ENCODE measurements at regions not wholly inside any gene's neighbourhood (a gene's known extent, or its start where the extent isn't known, plus 50 kb on each side); places are given as distances from the start of the nearest gene placed in this dataset.

DNA sequence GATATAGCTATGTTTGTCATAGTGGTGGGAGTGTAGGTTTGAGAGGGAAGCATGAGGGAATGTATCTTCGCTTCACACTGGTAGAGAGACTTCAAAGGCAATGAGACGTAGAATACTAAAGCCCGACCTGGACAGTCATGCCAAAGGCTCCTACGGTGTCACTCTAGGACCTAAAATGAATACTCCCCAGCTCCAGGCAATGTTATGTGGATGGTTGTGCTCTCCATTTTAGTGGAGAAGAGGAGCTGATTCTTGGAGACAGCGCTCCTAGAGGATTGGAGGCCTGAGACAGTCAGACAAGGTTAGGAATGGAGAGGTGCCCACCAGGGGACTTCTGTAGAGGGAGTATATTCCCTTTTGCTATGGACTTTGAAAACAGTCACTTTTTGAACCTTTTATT is 260.1 kb downstream of the MEX3B start:
- no peak for TF ChIP-seq NRF1 (IDR thresholded peaks at IDR 0.05; ENCODE audit: low read depth, low read length)
- TF ChIP-seq ELF1 (IDR thresholded peaks at IDR 0.05), result no peak
- no peak for TF ChIP-seq YY1 (IDR thresholded peaks at IDR 0.05; ENCODE audit: low read depth)
- TF ChIP-seq RFX5 (IDR thresholded peaks at IDR 0.05; ENCODE audit: low read length), result no peak
- TF ChIP-seq NFIC (IDR thresholded peaks at IDR 0.05; ENCODE audit: borderline replicate concordance), result no peak
- TF ChIP-seq POLR2AphosphoS5 (IDR thresholded peaks at IDR 0.05; ENCODE audit: low read depth, low read length), result no peak
- TF ChIP-seq, protein P1, sequence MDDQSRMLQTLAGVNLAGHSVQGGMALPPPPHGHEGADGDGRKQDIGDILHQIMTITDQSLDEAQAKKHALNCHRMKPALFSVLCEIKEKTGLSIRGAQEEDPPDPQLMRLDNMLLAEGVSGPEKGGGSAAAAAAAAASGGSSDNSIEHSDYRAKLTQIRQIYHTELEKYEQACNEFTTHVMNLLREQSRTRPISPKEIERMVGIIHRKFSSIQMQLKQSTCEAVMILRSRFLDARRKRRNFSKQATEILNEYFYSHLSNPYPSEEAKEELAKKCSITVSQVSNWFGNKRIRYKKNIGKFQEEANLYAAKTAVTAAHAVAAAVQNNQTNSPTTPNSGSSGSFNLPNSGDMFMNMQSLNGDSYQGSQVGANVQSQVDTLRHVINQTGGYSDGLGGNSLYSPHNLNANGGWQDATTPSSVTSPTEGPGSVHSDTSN (IDR thresholded peaks at IDR 0.05), result no peak
- TF ChIP-seq, protein P2, sequence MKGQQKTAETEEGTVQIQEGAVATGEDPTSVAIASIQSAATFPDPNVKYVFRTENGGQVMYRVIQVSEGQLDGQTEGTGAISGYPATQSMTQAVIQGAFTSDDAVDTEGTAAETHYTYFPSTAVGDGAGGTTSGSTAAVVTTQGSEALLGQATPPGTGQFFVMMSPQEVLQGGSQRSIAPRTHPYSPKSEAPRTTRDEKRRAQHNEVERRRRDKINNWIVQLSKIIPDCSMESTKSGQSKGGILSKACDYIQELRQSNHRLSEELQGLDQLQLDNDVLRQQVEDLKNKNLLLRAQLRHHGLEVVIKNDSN (IDR thresholded peaks at IDR 0.05; ENCODE audit: borderline replicate concordance, low read depth), result no peak
- no peak for TF ChIP-seq GATA2 (CRISPR knock-in tag; IDR thresholded peaks at IDR 0.05)
- TF ChIP-seq, protein P3, sequence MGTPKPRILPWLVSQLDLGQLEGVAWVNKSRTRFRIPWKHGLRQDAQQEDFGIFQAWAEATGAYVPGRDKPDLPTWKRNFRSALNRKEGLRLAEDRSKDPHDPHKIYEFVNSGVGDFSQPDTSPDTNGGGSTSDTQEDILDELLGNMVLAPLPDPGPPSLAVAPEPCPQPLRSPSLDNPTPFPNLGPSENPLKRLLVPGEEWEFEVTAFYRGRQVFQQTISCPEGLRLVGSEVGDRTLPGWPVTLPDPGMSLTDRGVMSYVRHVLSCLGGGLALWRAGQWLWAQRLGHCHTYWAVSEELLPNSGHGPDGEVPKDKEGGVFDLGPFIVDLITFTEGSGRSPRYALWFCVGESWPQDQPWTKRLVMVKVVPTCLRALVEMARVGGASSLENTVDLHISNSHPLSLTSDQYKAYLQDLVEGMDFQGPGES (IDR thresholded peaks at IDR 0.05; ENCODE audit: low read depth, low read length), result no peak
- TF ChIP-seq RXRA (IDR thresholded peaks at IDR 0.05; ENCODE audit: borderline replicate concordance, low read depth), result no peak
- TF ChIP-seq EP300 (IDR thresholded peaks at IDR 0.05; ENCODE audit: borderline replicate concordance in 1 of 2, low read depth in 1 of 2, low read length in 1 of 2), result no peak
- TF ChIP-seq, protein P4, sequence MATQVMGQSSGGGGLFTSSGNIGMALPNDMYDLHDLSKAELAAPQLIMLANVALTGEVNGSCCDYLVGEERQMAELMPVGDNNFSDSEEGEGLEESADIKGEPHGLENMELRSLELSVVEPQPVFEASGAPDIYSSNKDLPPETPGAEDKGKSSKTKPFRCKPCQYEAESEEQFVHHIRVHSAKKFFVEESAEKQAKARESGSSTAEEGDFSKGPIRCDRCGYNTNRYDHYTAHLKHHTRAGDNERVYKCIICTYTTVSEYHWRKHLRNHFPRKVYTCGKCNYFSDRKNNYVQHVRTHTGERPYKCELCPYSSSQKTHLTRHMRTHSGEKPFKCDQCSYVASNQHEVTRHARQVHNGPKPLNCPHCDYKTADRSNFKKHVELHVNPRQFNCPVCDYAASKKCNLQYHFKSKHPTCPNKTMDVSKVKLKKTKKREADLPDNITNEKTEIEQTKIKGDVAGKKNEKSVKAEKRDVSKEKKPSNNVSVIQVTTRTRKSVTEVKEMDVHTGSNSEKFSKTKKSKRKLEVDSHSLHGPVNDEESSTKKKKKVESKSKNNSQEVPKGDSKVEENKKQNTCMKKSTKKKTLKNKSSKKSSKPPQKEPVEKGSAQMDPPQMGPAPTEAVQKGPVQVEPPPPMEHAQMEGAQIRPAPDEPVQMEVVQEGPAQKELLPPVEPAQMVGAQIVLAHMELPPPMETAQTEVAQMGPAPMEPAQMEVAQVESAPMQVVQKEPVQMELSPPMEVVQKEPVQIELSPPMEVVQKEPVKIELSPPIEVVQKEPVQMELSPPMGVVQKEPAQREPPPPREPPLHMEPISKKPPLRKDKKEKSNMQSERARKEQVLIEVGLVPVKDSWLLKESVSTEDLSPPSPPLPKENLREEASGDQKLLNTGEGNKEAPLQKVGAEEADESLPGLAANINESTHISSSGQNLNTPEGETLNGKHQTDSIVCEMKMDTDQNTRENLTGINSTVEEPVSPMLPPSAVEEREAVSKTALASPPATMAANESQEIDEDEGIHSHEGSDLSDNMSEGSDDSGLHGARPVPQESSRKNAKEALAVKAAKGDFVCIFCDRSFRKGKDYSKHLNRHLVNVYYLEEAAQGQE (IDR thresholded peaks at IDR 0.05; ENCODE audit: low read depth, low read length), result no peak
- no peak for TF ChIP-seq FOXM1 (IDR thresholded peaks at IDR 0.05; ENCODE audit: low read depth)
- TF ChIP-seq TCF12 (IDR thresholded peaks at IDR 0.05), result no peak
- no peak for TF ChIP-seq EZH2phosphoT487 (IDR thresholded peaks at IDR 0.05; ENCODE audit: borderline replicate concordance, low read depth)
- no peak for TF ChIP-seq RCOR1 (IDR thresholded peaks at IDR 0.05; ENCODE audit: low read length)
- no peak for TF ChIP-seq TEAD4 (IDR thresholded peaks at IDR 0.05; ENCODE audit: borderline replicate concordance, insufficient read depth)
- POLR2A ChIA-PET, result no interaction called here
- no peak overlapping the region for H3K4me2 ChIP-seq
- H3K4me1 ChIP-seq (ENCODE audit: control insufficient read depth in 1 of 2, insufficient read depth in 2 of 2, low read depth in 1 of 2, low read length in 1 of 2), result no peaks in the 10 kb centered on the region
- H3F3A ChIP-seq (replicated peaks; ENCODE audit: insufficient read depth), result no peaks in the 10 kb centered on the region
- no peak for DNase-seq
- H3K27me3 ChIP-seq (ENCODE audit: insufficient read depth), result no peaks in the 10 kb centered on the region; the same call in 1 of the 2 replicates
- 42% methylated on average over 5 of the region's 5 CpGs for WGBS (ENCODE audit: low lambda C conversion rate)
- no peaks in the 10 kb centered on the region for H4K20me1 ChIP-seq (ENCODE audit: insufficient read depth)
- H3K9ac ChIP-seq, result no peak overlapping the region
- H3K36me3 ChIP-seq (replicated peaks in 1 of 2; ENCODE audit: control insufficient read depth in 1 of 2, insufficient read depth in 2 of 2, low read length in 1 of 2), result no peaks in the 10 kb centered on the region
- CTCF ChIA-PET, result interaction anchor here (0.9 to 1.9 kb wide), 4 partner anchors 14 to 37 kb away, joined by 3 to 5 read pairs (median 4); no protein-coding TSS in a partner anchor
- no peaks in the 10 kb centered on the region for H3K9me2 ChIP-seq
- no peak overlapping the region for H3K4me3 ChIP-seq (ENCODE audit: low read depth in 2 of 2, low read length in 1 of 2)
- no peaks in the 10 kb centered on the region for H3K79me2 ChIP-seq (ENCODE audit: insufficient read depth)
- H3K27ac ChIP-seq (ENCODE audit: low read depth in 2 of 2, low read length in 1 of 2), result no peak overlapping the region
- no peak overlapping the region for H2AFZ ChIP-seq (ENCODE audit: low read depth)
- H3K9me3 ChIP-seq, result no peaks in the 10 kb centered on the region
